Endothelial cell (in vitro differentiated cells): ENCODE measurements at regions not wholly inside any gene's neighbourhood (a gene's known extent, or its start where the extent isn't known, plus 50 kb on each side); places are given as distances from the start of the nearest gene placed in this dataset.

Experiments
- DNase-seq: peaks from one replicate; pipeline ENCODE4 v3.0.0; 2021; ENCODE audit warnings: low spot score
- H3K27ac Mint-ChIP-seq: one replicate; pipeline ENCODE4 v1.8.0; 2021; ENCODE audit warnings: mixed read lengths, inconsistent platforms; ENCODE audit not compliant: unreplicated experiment
- H3K27me3 Mint-ChIP-seq: one replicate; pipeline ENCODE4 v1.8.0; 2021; ENCODE audit warnings: mild to moderate bottlenecking, moderate library complexity, mixed read lengths, inconsistent platforms; ENCODE audit not compliant: unreplicated experiment
- H3K36me3 Mint-ChIP-seq: one replicate; pipeline ENCODE4 v1.8.0; 2021; ENCODE audit warnings: mild to moderate bottlenecking, low read depth, mixed read lengths, inconsistent platforms; ENCODE audit not compliant: unreplicated experiment
- H3K4me1 Mint-ChIP-seq: one replicate; pipeline ENCODE4 v1.8.0; 2021; ENCODE audit warnings: mild to moderate bottlenecking, mixed read lengths, inconsistent platforms; ENCODE audit not compliant: unreplicated experiment
- H3K4me3 Mint-ChIP-seq: one replicate; pipeline ENCODE4 v1.8.0; 2021; ENCODE audit warnings: mild to moderate bottlenecking, mixed read lengths, inconsistent platforms; ENCODE audit not compliant: unreplicated experiment
- H3K9me3 Mint-ChIP-seq: one replicate; pipeline ENCODE4 v1.8.0; 2021; ENCODE audit warnings: mixed read lengths, inconsistent platforms; ENCODE audit not compliant: unreplicated experiment
- TF ChIP-seq, protein P1 (sequence below): fragments of 200-600 bp; sonication (generic); IDR thresholded peaks from one replicate; pipeline ENCODE4 v1.5.0; 2021; ENCODE audit warnings: antibody characterized with exemption; ENCODE audit not compliant: unreplicated experiment

DNA sequence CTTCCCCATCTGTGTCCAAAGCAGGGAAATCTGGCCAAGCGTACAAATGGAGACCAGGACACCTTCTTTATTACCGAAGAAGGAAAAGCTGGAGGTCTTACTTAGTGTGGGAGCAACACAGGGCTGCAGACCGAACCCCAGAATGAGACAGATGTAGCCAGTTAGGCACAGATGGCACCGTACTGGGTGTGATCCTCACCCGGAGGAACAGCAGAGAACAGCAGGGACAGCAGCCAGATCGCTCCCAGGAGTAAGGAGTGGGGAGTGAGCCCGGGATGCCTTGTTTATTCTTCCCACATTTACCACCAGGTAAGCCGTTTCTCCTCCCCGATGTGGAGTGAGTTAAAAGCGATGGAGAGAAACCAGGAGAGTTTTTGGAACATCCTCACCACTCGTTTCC, 150.7 kb upstream of the SPRED2 start:
- Mint-ChIP-seq H3K9me3 (no peaks in the 10 kb centered on the region), H3K4me1 (peaks cover 4% of the 10 kb centered on the region), H3K27ac (no peak overlapping the region), H3K27me3 (no peaks in the 10 kb centered on the region), H3K36me3 (no peaks in the 10 kb centered on the region), H3K4me3 (no peak overlapping the region)
- DNase-seq = no peak
- TF ChIP-seq, protein P1, sequence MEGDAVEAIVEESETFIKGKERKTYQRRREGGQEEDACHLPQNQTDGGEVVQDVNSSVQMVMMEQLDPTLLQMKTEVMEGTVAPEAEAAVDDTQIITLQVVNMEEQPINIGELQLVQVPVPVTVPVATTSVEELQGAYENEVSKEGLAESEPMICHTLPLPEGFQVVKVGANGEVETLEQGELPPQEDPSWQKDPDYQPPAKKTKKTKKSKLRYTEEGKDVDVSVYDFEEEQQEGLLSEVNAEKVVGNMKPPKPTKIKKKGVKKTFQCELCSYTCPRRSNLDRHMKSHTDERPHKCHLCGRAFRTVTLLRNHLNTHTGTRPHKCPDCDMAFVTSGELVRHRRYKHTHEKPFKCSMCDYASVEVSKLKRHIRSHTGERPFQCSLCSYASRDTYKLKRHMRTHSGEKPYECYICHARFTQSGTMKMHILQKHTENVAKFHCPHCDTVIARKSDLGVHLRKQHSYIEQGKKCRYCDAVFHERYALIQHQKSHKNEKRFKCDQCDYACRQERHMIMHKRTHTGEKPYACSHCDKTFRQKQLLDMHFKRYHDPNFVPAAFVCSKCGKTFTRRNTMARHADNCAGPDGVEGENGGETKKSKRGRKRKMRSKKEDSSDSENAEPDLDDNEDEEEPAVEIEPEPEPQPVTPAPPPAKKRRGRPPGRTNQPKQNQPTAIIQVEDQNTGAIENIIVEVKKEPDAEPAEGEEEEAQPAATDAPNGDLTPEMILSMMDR = no peak

DNA sequence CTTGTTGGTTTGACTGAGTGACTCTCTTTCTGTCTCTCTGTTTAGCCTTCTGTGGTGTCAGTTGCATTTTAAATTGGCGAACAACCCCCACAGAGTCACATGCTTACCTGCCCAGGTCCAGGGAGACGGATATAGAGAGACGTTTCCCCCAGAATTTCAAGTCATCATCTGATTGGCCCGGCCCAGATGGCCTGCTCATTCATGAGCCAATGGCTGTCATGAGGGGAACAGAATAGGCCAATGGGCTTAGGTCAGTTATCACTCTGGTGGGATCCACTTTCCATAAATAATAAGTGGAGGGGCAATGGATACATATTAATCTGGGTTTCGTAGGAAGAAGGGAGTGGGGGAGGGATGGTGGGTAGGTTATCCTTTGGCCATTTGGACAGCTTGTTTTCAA, 150.0 kb upstream of the SPRED2 start:
- Mint-ChIP-seq H3K27ac (no peak overlapping the region), H3K4me3 (no peak overlapping the region), H3K9me3 (no peaks in the 10 kb centered on the region), H3K36me3 (no peaks in the 10 kb centered on the region), H3K27me3 (no peaks in the 10 kb centered on the region), H3K4me1 (peaks cover 4% of the 10 kb centered on the region)
- DNase-seq = no peak
- TF ChIP-seq, protein P1 = no peak

DNA sequence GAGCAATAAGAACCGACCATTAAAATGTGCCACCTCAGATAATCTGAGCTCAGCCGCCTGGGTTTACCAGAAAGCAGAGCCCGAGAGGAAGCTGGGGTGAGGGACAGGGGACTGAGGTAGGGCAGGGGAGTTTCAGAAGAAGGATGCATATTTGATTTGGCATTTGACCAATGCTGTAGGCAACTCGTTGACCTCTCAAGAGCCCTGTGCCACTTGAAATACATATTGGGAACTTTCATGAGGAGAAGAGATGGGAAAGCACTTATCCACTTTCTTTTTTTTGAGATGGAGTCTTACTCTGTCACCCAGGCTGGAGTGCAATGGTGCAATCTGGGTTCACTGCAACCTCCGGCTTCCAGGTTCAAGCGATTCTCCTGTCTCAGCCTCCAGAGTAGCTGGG, 148.4 kb upstream of the SPRED2 start:
- no peaks in the 10 kb centered on the region for H3K27me3 Mint-ChIP-seq
- no peaks in the 10 kb centered on the region for H3K36me3 Mint-ChIP-seq
- no peak overlapping the region for H3K4me3 Mint-ChIP-seq
- H3K4me1 Mint-ChIP-seq = peaks cover 13% of the 10 kb centered on the region
- TF ChIP-seq, protein P1 = no peak
- DNase-seq = no peak
- no peaks in the 10 kb centered on the region for H3K9me3 Mint-ChIP-seq
- H3K27ac Mint-ChIP-seq = no peak overlapping the region

DNA sequence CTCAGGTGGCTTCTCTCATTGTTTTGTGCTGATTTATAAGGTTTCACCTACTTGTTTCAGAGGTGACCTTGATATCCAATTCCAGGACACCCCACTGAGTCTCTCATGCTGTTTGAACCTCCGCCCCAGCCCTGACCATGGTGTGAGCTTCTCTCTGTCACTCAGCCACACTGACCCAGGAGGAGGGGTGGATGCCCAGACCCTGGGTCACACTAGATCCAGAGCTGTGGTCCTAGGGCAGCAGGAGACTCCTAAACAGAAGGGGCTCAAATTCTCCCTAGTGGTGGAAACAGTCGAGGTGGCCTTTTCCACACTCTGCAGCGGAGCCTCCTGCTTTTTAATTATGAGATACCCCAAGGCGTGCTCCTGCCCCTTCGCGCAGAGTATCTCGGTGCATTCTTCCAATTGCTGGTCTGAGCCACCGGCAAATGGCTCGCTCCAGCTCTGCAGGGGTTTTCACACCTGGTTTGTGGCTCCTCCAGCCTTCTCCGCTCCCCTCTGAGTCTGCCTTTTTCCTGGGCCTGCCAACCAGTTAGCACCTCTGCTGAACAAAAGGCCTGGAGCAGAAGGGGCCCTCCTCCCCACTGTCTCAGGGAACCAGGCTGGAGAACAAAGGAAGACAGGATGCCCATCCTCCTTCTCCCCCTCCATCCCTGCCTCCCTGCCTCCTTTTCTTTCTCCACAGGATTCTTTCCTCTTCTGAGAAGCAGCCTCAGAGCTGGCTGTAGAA, 147.3 kb upstream of the SPRED2 start:
- TF ChIP-seq, protein P1 = no peak
- Mint-ChIP-seq H3K27ac (no peak overlapping the region), H3K4me1 (peaks cover 24% of the 10 kb centered on the region), H3K9me3 (no peaks in the 10 kb centered on the region), H3K36me3 (no peaks in the 10 kb centered on the region), H3K4me3 (no peak overlapping the region), H3K27me3 (no peaks in the 10 kb centered on the region)
- DNase-seq = no peak

DNA sequence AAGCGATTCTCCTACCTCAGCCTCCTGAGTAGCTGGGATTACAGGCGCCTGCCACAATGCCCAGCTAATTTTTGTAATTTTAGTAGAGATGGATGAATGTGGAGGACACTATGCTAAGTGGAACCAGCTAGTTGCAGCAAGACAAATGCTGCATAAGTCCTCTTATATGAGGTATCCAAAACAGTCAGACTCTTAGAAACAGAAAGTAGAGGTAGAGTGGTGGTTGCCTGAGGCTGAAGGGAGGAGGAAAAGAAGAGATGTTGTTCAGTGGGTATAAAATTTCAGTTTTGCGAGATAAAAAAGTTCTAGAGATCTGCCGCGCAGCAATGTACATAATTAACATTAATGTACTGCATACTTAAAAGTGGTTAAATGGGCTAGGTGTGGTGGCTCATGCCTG, 145.3 kb upstream of the SPRED2 start:
- no peaks in the 10 kb centered on the region for H3K9me3 Mint-ChIP-seq
- no peak overlapping the region for H3K27ac Mint-ChIP-seq
- H3K36me3 Mint-ChIP-seq = no peaks in the 10 kb centered on the region
- no peak for DNase-seq
- TF ChIP-seq, protein P1 = no peak
- no peaks in the 10 kb centered on the region for H3K27me3 Mint-ChIP-seq
- H3K4me1 Mint-ChIP-seq = peaks cover 30% of the 10 kb centered on the region
- no peak overlapping the region for H3K4me3 Mint-ChIP-seq
